ENCODE measurements at regions not wholly inside any gene's neighbourhood (a gene's known extent, or its start where the extent isn't known, plus 50 kb on each side); places are given as distances from the start of the nearest gene placed in this dataset.

DNA sequence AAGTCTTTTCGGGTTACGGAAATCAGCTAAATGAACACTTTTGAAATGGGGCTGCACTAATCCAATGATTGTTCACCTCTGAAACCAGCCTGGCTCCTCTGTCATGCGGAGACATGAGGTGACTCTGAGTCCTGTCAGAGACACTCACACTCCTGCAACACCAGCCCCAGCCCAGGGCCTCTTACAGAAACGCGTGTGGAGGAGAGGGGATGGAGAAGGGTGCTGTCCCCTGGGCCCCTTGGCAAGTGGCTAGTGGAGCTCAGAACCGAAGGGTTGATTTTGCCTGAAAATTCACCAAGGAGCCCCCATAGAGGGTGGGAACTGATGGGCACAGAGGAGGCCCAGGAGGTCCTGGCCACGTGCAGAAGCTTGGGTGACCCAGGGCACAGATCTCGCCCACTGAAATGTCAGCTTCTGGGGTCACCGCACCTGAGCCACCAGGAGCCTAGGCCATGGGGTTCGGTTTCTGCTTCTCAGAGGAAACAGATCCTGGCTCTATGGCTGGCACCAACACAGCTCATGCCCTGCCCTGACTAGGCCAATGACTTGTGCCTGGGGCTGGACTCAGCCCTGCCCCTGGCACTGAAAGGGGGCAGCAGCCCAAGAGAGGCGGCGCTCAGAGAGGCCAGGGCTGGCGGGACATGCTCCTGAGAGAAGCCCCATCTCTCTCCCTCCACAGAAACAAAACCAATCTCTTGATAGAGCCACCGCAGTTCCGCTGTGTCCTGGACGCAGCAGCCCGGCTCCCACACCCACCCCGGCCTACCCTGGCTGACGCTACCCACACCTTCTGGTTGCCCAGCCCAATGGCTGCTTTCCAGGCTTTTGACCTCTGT lies 144.7 kb downstream of the ERMARD start:
- WGBS (ENCODE audit: low lambda C conversion rate) = 62% methylated on average over 14 of the region's 19 CpGs
- Histone ChIP-seq H3K27ac (ENCODE audit: low read depth in 2 of 2, low read length in 1 of 2) (no peak overlapping the region), H3K9me2 (no peaks in the 10 kb centered on the region), H3K36me3 (replicated peaks in 1 of 2; ENCODE audit: control insufficient read depth in 1 of 2, insufficient read depth in 2 of 2, low read length in 1 of 2) (no peaks in the 10 kb centered on the region), H3K4me2 (no peak overlapping the region), H3K27me3 (ENCODE audit: insufficient read depth) (no peaks in the 10 kb centered on the region), H3K9ac (no peak overlapping the region), H2AFZ (ENCODE audit: low read depth) (no peak overlapping the region), H3F3A (replicated peaks; ENCODE audit: insufficient read depth) (no peaks in the 10 kb centered on the region), H3K9me3 (no peaks in the 10 kb centered on the region), H3K4me3 (ENCODE audit: low read depth in 2 of 2, low read length in 1 of 2) (no peak overlapping the region), H3K4me1 (ENCODE audit: control insufficient read depth in 1 of 2, insufficient read depth in 2 of 2, low read depth in 1 of 2, low read length in 1 of 2) (no peaks in the 10 kb centered on the region), H3K79me2 (ENCODE audit: insufficient read depth) (no peaks in the 10 kb centered on the region), H4K20me1 (ENCODE audit: insufficient read depth) (no peaks in the 10 kb centered on the region)
- no peak for TF ChIP-seq EZH2phosphoT487 (IDR thresholded peaks at IDR 0.05; ENCODE audit: borderline replicate concordance, low read depth)
- TF ChIP-seq SMC3 (IDR thresholded peaks at IDR 0.05; ENCODE audit: low read depth, low read length) = no peak
- TF ChIP-seq, protein P1, sequence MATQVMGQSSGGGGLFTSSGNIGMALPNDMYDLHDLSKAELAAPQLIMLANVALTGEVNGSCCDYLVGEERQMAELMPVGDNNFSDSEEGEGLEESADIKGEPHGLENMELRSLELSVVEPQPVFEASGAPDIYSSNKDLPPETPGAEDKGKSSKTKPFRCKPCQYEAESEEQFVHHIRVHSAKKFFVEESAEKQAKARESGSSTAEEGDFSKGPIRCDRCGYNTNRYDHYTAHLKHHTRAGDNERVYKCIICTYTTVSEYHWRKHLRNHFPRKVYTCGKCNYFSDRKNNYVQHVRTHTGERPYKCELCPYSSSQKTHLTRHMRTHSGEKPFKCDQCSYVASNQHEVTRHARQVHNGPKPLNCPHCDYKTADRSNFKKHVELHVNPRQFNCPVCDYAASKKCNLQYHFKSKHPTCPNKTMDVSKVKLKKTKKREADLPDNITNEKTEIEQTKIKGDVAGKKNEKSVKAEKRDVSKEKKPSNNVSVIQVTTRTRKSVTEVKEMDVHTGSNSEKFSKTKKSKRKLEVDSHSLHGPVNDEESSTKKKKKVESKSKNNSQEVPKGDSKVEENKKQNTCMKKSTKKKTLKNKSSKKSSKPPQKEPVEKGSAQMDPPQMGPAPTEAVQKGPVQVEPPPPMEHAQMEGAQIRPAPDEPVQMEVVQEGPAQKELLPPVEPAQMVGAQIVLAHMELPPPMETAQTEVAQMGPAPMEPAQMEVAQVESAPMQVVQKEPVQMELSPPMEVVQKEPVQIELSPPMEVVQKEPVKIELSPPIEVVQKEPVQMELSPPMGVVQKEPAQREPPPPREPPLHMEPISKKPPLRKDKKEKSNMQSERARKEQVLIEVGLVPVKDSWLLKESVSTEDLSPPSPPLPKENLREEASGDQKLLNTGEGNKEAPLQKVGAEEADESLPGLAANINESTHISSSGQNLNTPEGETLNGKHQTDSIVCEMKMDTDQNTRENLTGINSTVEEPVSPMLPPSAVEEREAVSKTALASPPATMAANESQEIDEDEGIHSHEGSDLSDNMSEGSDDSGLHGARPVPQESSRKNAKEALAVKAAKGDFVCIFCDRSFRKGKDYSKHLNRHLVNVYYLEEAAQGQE (IDR thresholded peaks at IDR 0.05; ENCODE audit: low read depth, low read length) = no peak
- TF ChIP-seq ELF1 (IDR thresholded peaks at IDR 0.05) = no peak
- no peak for TF ChIP-seq JUND (IDR thresholded peaks at IDR 0.05)
- no peak for TF ChIP-seq YY1 (IDR thresholded peaks at IDR 0.05; ENCODE audit: low read depth)
- TF ChIP-seq NRF1 (IDR thresholded peaks at IDR 0.05; ENCODE audit: low read depth, low read length) = no peak
- TF ChIP-seq, protein P2, sequence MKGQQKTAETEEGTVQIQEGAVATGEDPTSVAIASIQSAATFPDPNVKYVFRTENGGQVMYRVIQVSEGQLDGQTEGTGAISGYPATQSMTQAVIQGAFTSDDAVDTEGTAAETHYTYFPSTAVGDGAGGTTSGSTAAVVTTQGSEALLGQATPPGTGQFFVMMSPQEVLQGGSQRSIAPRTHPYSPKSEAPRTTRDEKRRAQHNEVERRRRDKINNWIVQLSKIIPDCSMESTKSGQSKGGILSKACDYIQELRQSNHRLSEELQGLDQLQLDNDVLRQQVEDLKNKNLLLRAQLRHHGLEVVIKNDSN (IDR thresholded peaks at IDR 0.05; ENCODE audit: borderline replicate concordance, low read depth) = no peak
- no peak for TF ChIP-seq FOXM1 (IDR thresholded peaks at IDR 0.05; ENCODE audit: low read depth)
- no peak for TF ChIP-seq MEF2A (IDR thresholded peaks at IDR 0.05; ENCODE audit: borderline replicate concordance, low read depth)
- TF ChIP-seq RAD21 (IDR thresholded peaks at IDR 0.05; ENCODE audit: low read length) = no peak
- no peak for TF ChIP-seq CHD2 (IDR thresholded peaks at IDR 0.05; ENCODE audit: low read length, partially characterized antibody)
- DNase-seq = peak; percentile 1
- ChIA-PET CTCF (no interaction called here), POLR2A (no interaction called here)

Measured in SK-N-SH (cell line).